ENCODE measurements at regions not wholly inside any gene's neighbourhood (a gene's known extent, or its start where the extent isn't known, plus 50 kb on each side); places are given as distances from the start of the nearest gene placed in this dataset.

GRCh38 chr4:138833974-138834373 lies 181.6 kb upstream of the NOCT start:
- ATAC-seq = no peak

GRCh38 chr4:138832563-138832962 lies 183.0 kb upstream of the NOCT start:
- ATAC-seq (no peak), DNase-seq (ENCODE audit: missing footprints) (no peak)
- intact Hi-C loops (cut with DNase I) = no loop called here

More at GRCh38 chr4:138833974-138834373, 181.6 kb upstream of the NOCT start:
- intact Hi-C loops (cut with DNase I) = no loop called here
- DNase-seq (ENCODE audit: missing footprints) = no peak

- no peak for DNase-seq (ENCODE audit: missing footprints)
- no peak for ATAC-seq
- intact Hi-C loops (cut with DNase I) = no loop called here
These were observed 183.6 kb upstream of the NOCT start for GRCh38 chr4:138831948-138832347.

GRCh38 chr4:138828926-138829325 lies 186.7 kb upstream of the NOCT start:
- DNase-seq (ENCODE audit: missing footprints) (no peak), ATAC-seq (peak; percentile 65)
- intact Hi-C loops (cut with DNase I) = no loop called here

- intact Hi-C loops (cut with DNase I) = no loop called here
- ATAC-seq (no peak), DNase-seq (ENCODE audit: missing footprints) (no peak)
These were observed 188.8 kb upstream of the NOCT start for GRCh38 chr4:138826754-138827153.

- no peak for ATAC-seq
- no peak for DNase-seq (ENCODE audit: missing footprints)
- intact Hi-C loops (cut with DNase I) = no loop called here
These were observed 189.3 kb upstream of the NOCT start for GRCh38 chr4:138826322-138826721.

GRCh38 chr4:138821331-138821730 lies 194.2 kb upstream of the NOCT start:
- intact Hi-C loops (cut with DNase I) = no loop called here
- ATAC-seq (no peak), DNase-seq (ENCODE audit: missing footprints) (no peak)

GRCh38 chr4:138816875-138817274 lies 198.7 kb upstream of the NOCT start:
- DNase-seq (ENCODE audit: missing footprints) (no peak), ATAC-seq (no peak)
- intact Hi-C loops (cut with DNase I) = no loop called here

- ATAC-seq = no peak
- DNase-seq (ENCODE audit: missing footprints) = no peak
- intact Hi-C loops (cut with DNase I) = no loop called here
These were observed 199.8 kb upstream of the NOCT start for GRCh38 chr4:138815811-138816210.

GRCh38 chr4:138805736-138806135 lies 209.8 kb upstream of the NOCT start:
- no peak for DNase-seq (ENCODE audit: missing footprints)
- no peak for ATAC-seq
- intact Hi-C loops (cut with DNase I) = no loop called here

GRCh38 chr4:138804711-138805110 lies 210.9 kb upstream of the NOCT start:
- intact Hi-C loops (cut with DNase I) = no loop called here
- no peak for DNase-seq (ENCODE audit: missing footprints)
- ATAC-seq = peak; percentile 89

GRCh38 chr4:138803051-138803450 lies 212.5 kb upstream of the NOCT start:
- intact Hi-C loops (cut with DNase I) = no loop called here
- no peak for DNase-seq (ENCODE audit: missing footprints)
- ATAC-seq = no peak

GRCh38 chr4:138802499-138802898 lies 213.1 kb upstream of the NOCT start:
- intact Hi-C loops (cut with DNase I) = no loop called here
- no peak for ATAC-seq
- DNase-seq (ENCODE audit: missing footprints) = no peak

- no peak for ATAC-seq
- DNase-seq (ENCODE audit: missing footprints) = no peak
- intact Hi-C loops (cut with DNase I) = no loop called here
These were observed 215.2 kb upstream of the NOCT start for GRCh38 chr4:138800421-138800820.

- DNase-seq (ENCODE audit: missing footprints) = no peak
- intact Hi-C loops (cut with DNase I) = no loop called here
- no peak for ATAC-seq
These were observed 217.2 kb upstream of the NOCT start for GRCh38 chr4:138798404-138798803.

GRCh38 chr4:138797646-138798045 lies 217.9 kb upstream of the NOCT start:
- ATAC-seq (no peak), DNase-seq (ENCODE audit: missing footprints) (no peak)
- intact Hi-C loops (cut with DNase I) = no loop called here

- intact Hi-C loops (cut with DNase I) = no loop called here
- ATAC-seq = no peak
- no peak for DNase-seq (ENCODE audit: missing footprints)
These were observed 218.8 kb upstream of the NOCT start for GRCh38 chr4:138796761-138797160.

GRCh38 chr4:138790706-138791340 lies 224.8 kb upstream of the NOCT start:
- no peak for ATAC-seq
- no peak for DNase-seq (ENCODE audit: missing footprints)

GRCh38 chr4:138789796-138790195 lies 225.8 kb upstream of the NOCT start:
- DNase-seq (ENCODE audit: missing footprints) (no peak), ATAC-seq (no peak)
- intact Hi-C loops (cut with DNase I) = no loop called here

More at GRCh38 chr4:138790706-138791340, 224.8 kb upstream of the NOCT start:
- intact Hi-C loops (cut with DNase I) = no loop called here

- DNase-seq (ENCODE audit: missing footprints) = no peak
- intact Hi-C loops (cut with DNase I) = no loop called here
- ATAC-seq = no peak
These were observed 226.7 kb upstream of the NOCT start for GRCh38 chr4:138788857-138789256.

GRCh38 chr4:138788267-138788790 lies 227.3 kb upstream of the NOCT start:
- ATAC-seq (no peak), DNase-seq (ENCODE audit: missing footprints) (no peak)

More at GRCh38 chr4:138788267-138788790, 227.3 kb upstream of the NOCT start:
- intact Hi-C loops (cut with DNase I) = no loop called here
